DMS53 treated with DMSO at 0.1 percent for 48 hours (cell line): ENCODE measurements at regions not wholly inside any gene's neighbourhood (a gene's known extent, or its start where the extent isn't known, plus 50 kb on each side); places are given as distances from the start of the nearest gene placed in this dataset.
"Not testable (repeated sequence)": the region's sequence is repeated elsewhere in the genome, so short reads cannot be mapped to it uniquely, and the experiment has no call there.

Experiments used
- DNase-seq: peaks from one replicate; lab custom pipeline; 2025; ENCODE audit not compliant: unreplicated experiment; lab: John Stamatoyannopoulos, UW

GRCh38 chr3:140752499-140752898 is 74.6 kb downstream of the TRIM42 start:
- DNase-seq, result no peak

GRCh38 chr3:140753865-140754754 is 76.2 kb downstream of the TRIM42 start:
- DNase-seq, result peak; percentile 62

GRCh38 chr3:140754936-140755335 is 77.1 kb downstream of the TRIM42 start:
- no peak for DNase-seq

GRCh38 chr3:140756240-140757016 is 78.6 kb downstream of the TRIM42 start:
- DNase-seq, result no peak

- no peak for DNase-seq
These were observed 81.1 kb downstream of the TRIM42 start for GRCh38 chr3:140758791-140759444.

GRCh38 chr3:140760324-140761075 is 82.6 kb downstream of the TRIM42 start:
- no peak for DNase-seq

- DNase-seq, result no peak
These were observed 83.3 kb downstream of the TRIM42 start for GRCh38 chr3:140761076-140761639.

- no peak for DNase-seq
These were observed 84.9 kb downstream of the TRIM42 start for GRCh38 chr3:140762746-140763145.

GRCh38 chr3:140763532-140763931 is 85.7 kb downstream of the TRIM42 start:
- DNase-seq, result no peak

- no peak for DNase-seq
These were observed 87.4 kb downstream of the TRIM42 start for GRCh38 chr3:140765246-140765645.

- no peak for DNase-seq
These were observed 88.6 kb downstream of the TRIM42 start for GRCh38 chr3:140766465-140766864.

- no peak for DNase-seq
These were observed 89.7 kb downstream of the TRIM42 start for GRCh38 chr3:140767566-140767965.

- no peak for DNase-seq
These were observed 91.1 kb downstream of the TRIM42 start for GRCh38 chr3:140768941-140769340.

GRCh38 chr3:140769951-140770350 is 92.1 kb downstream of the TRIM42 start:
- DNase-seq, result no peak

- DNase-seq, result no peak
These were observed 93.3 kb downstream of the TRIM42 start for GRCh38 chr3:140770977-140771667.

- no peak for DNase-seq
These were observed 99.9 kb downstream of the TRIM42 start for GRCh38 chr3:140777631-140778233.

GRCh38 chr3:140791368-140791767 is 113.5 kb downstream of the TRIM42 start:
- DNase-seq, result no peak

GRCh38 chr3:140794507-140794906 is 116.6 kb downstream of the TRIM42 start:
- no peak for DNase-seq

- not testable (repeated sequence) for DNase-seq
These were observed 125.0 kb downstream of the TRIM42 start for GRCh38 chr3:140802898-140803297.

- no peak for DNase-seq
These were observed 131.5 kb downstream of the TRIM42 start for GRCh38 chr3:140809316-140809715.
